Left ventricle myocardium superior (tissue), 1 donor: ENCODE measurements at regions not wholly inside any gene's neighbourhood (a gene's known extent, or its start where the extent isn't known, plus 50 kb on each side); places are given as distances from the start of the nearest gene placed in this dataset.

Source experiments
- ATAC-seq: fragments of 200-7000 bp; cut with Tn5 transposase; one replicate; pipeline ENCODE4 v1.9.1; 2020; ENCODE audit warnings: mild to moderate bottlenecking, moderate library complexity
- DNase-seq: peaks from one replicate; pipeline ENCODE4 v3.0.0-alpha.2; 2020
- intact Hi-C: fragments of 100-400 bp; cut with micrococcal nuclease; formaldehyde crosslinking; loops from one replicate; pipeline ENCODE4 v1.11.0; 2022
- donor health status: DM: no; HTN: yes; CAD: no; lungs with severe emphysema.

DNA sequence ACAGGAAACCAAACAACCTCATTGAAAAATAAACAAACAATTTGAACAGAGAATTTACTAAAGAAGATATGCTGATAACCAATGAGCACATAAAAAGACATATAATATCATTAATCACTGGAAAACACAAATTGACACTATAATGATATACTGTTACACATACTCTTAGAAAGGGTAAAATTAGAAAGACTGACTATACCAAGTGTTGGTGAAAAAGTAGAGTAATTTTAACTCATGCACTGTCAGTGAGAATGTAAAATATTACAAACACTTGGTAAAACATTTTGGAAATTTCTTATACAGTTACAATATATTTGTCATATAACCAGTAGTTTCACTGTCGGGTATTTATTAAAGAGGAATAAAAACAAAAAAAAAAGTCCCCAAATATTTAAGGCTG lies 1139.2 kb upstream of the GJE1 start:
- no peak for ATAC-seq
- intact Hi-C loops = no loop called here

DNA sequence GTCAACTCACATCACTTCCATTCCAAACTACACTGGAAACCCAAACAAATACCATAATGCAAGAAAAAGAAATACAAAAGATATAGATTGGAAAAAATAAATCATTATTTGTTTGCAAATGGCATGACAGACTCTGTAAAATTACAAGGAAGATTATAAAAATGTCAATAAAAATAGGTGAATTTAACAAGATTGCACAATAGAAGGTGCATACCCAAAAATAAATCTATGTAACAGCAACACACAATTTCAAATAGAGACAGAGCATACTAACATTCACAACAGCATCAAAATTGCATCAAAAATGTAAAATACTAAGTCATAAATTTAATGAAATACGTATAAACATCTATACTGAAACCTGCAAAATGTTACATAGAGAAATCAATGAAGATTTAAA lies 1140.0 kb upstream of the GJE1 start:
- intact Hi-C loops = no loop called here
- DNase-seq (no peak), ATAC-seq (no peak)

More for the DNA sequence above, 1139.2 kb upstream of the GJE1 start:
- DNase-seq = no peak

DNA sequence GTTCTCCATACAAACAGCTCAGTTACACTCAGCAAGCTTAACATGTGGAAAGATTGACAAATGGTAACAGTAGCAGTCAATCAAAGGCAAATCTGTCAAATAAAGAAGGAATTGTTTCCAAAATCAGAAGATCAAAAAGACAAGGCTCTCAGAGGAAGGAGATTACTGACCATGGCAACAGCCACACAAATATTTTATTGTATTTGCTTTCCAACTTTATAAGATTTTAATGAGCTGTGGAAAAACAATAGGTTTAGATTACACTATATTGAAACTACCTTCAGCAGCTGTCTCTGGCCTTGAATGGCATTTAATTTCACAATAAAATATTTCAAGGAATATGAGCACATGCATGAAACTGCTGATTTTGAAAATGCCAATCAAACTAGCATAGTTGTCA lies 1143.9 kb upstream of the GJE1 start:
- intact Hi-C loops = no loop called here
- DNase-seq (no peak), ATAC-seq (no peak)

DNA sequence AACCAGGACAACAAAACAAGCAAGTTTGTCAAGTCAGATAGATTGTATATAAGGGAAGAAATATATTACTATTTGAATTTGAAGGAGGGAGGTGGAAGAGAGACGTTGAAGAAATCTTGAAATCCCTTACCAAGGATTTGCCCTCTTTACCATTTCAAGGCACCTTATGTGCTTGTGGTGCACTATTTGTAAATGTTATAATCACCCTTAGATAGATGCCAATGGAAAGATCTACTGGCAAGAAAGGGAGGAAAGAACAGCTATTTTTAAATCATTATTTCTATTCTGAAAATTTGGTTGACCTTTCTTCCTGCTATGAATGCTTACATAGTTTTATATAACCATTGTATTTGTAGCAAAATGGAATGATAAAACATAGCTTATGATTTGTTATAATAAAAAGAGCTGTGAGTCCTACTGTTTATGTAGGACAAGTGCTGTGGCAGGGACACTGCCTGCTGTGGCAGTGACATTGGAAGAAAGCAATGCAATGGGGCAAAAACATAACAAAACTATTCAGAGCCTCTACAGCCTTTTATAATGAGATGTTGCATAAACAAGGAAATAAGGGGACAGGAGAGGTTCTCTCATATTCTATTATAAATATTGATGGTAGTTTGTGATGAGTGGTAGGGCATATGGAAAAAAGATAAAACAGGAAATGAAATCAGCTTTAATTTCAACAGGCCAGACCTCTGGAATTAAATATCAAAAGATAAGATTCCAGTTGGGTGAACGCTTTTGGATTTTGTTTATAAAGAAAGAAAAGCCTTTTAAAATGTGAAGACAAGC lies 1145.2 kb upstream of the GJE1 start:
- intact Hi-C loops = no loop called here
- no peak for DNase-seq
- ATAC-seq = peak; percentile 53

DNA sequence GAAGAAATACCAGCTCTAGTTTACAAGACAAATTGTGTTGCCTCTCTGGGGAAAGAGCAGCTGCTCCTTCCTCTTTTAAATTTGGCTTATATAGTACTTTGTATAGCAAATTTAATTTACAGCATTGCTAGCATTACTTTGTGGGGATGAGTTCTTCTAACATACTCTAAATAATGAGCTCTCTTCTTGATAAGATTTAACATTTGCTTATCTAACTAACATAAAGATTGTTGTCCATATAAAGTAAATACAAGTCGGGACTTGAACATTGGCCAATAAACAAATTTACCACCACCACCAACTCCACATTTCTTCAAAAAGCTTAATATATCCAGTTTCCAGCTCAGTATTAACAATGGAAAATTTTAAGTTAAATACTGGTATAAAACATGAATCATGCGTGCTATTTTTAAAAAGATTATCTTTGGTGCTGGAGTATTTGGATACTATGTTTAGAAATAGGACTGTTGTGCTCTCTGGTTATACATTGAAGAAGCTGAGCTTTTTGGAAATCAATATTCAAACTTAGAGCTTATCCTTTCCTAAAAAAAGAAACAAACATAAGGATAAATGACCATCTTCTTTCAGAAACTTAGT lies 1146.9 kb upstream of the GJE1 start:
- intact Hi-C loops = no loop called here
- DNase-seq (no peak), ATAC-seq (no peak)

DNA sequence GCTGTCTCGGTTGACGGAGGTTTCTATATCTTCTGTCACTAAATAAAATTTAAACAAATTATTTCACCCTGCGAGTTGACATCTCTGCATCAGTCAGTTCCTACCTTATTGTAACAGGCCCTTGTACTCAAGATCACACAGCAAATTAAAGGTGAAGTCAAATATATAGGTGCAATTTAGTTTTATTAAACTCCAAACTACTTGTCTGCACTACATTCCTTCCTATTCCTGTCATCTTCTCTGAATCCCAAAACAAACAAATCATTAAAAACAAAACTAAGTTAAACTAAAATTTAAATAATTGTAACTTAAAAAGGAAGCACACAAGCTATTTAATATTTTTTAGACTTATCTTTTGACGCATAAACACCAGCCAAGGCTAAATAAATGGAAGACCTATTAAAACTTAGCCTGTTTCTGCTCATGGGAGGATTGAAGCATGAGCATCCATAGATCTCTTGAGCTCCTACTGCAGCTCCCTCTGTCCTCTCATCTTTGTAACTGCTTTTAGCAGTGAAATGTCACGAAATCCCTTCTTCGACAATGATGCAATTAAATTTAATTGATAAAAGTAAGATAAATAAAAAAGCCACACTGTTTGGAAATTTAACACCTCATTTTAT lies 1152.3 kb upstream of the GJE1 start:
- intact Hi-C loops = no loop called here
- ATAC-seq (peak; percentile 38), DNase-seq (no peak)

DNA sequence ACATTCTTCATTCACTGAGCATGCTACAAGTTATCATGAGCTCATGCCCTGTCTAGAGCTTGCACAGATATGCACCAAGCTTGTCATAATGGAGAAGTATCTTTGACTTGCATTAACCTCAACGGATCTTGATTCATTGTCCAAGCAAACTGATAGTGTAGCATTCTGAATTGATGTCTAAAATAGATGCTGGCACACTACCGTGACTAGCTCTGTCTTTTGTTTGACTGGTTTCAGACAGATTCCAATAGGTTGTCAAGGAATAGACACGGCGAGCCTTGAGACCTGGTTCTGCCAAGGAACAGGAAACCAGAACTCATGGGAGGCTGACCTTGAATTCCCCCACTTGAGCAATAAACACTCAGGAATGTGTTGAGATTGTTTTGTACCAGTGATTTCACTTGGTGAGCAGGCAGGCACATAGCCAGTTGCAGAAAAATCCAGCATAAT lies 1153.1 kb upstream of the GJE1 start:
- ATAC-seq (peak; percentile 86), DNase-seq (peak; percentile 16)
- intact Hi-C loops = no loop called here

DNA sequence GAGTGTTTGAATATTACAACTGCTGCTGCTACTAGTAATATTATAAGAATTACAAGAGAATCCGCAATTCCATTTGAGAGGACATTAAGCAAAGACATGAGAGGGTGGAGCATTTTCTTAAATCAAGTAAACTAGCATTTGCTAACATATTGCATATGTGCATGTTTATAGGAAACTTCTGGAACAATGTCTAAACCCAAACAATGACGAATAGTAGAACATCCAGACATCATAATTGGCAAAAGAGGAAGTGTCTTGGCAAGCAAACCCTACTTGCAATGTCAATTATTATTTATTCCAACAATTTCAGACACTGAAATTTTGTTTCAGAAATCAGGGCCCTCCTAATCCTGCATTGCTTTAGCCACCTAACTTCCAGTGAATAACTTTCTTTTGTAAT lies 1155.3 kb upstream of the GJE1 start:
- no peak for ATAC-seq
- DNase-seq = no peak
- intact Hi-C loops = no loop called here

DNA sequence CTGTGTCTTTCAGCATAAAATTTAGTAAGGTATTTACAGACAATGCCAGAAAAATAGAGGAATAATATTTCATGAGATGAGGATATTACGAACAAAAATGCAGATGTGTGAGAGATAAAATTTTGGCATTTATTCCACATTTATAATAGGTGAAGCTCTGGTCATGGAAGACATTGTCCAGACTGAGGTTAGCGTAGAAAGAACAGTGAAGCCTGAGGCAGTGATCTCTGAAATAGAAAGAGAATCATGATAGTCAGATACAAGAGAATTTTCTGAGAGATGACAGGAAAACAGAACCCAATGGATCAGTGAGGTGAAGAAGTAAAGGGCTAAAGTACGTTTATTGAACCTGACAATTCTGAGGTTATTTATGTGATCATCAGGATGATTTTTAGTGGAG lies 1155.9 kb upstream of the GJE1 start:
- intact Hi-C loops = no loop called here
- no peak for DNase-seq
- no peak for ATAC-seq

DNA sequence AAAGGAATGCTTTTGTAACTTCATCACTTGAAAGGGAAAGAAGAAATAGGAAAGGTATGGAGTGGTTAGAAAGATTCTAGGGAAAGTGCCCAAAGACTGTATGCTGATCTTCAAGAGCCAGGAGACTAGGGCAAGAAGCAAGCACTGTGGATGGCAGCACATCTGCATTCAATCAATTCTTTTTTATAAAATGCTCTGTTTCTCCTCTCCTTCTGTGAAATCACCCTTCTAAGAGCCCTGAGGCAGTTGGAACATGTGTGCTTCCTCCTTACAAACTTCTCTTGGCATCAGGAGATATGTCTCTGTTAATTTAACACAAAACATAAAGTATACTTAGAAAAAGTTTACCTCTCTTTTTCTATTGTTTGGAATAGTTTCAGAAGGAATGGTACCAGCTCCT lies 1162.2 kb upstream of the GJE1 start:
- ATAC-seq (no peak), DNase-seq (no peak)
- intact Hi-C loops = no loop called here

DNA sequence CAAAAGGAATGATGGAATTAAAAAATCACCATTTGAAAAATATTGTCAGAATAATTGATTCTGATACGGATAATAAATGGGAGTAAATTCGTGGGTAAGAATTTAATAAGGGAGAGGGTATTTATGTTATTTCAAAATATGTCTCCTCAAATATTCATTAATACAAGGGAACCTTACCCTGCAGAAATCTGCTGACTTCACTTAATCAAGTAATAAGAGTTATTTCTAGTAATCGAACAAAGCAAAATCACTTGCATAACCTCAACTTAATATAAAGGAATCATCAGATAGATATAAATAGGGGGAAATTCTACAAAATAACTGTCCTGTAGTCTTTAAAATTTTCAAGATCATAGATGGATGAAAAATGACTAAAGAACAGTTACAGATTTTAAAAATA lies 1164.7 kb upstream of the GJE1 start:
- DNase-seq = no peak
- ATAC-seq = no peak
- intact Hi-C loops = no loop called here

DNA sequence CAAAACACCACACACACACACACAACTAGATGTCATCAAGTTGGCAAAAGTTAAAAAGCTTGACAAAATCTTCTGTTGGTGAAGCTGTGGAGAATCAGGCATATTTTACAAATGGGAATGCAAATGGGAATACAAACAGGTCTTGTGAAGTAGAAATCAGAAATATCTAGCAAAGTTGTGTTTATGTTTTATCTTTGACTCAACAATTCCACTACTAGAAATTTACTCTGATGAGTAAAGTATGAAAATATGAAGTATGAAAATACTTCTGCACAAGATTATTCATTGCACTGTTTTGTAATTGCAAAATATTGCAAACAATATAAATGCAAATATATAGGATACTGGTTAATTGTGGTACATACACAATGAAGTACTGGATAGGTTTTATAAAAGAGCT lies 1166.0 kb upstream of the GJE1 start:
- DNase-seq (no peak), ATAC-seq (no peak)
- intact Hi-C loops = no loop called here

DNA sequence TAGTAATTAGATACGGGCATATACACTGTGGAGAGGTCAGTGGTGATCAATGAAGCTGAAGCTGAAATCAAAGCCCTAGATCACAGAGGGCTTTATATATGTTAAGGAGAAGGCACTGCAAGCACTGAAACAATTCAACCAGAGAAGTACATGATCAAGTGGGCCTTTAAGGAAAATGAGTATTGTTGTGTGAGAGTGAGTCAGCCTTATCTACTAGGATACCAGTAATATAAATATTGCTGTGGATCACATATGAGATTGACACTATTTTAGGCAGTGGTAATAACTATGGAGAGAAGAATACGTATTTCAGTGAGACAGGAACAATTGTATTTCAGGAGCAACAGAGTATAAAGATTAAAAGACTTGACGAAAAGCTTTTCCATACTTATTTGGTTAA lies 1172.2 kb upstream of the GJE1 start:
- intact Hi-C loops = no loop called here
- no peak for DNase-seq
- ATAC-seq = no peak

DNA sequence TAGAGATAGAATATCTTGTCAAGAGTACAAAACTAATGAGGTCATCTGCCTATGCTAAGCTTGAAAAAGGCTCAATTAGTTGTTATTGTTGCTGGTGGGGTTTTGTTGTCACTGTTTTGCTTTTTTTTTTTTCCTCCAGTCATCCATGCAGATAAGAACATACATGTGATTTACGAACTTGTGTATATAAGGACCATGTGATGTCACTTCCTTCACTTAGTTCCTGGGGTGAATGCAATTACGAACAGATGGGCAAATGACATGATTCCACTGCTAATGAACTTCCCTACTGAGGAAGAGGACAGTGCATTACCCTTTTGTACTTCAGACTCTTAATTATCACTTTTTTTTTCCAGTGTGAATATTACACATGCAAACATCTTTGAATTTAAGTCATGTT lies 1175.3 kb upstream of the GJE1 start:
- ATAC-seq (no peak), DNase-seq (no peak)
- intact Hi-C loops = no loop called here

DNA sequence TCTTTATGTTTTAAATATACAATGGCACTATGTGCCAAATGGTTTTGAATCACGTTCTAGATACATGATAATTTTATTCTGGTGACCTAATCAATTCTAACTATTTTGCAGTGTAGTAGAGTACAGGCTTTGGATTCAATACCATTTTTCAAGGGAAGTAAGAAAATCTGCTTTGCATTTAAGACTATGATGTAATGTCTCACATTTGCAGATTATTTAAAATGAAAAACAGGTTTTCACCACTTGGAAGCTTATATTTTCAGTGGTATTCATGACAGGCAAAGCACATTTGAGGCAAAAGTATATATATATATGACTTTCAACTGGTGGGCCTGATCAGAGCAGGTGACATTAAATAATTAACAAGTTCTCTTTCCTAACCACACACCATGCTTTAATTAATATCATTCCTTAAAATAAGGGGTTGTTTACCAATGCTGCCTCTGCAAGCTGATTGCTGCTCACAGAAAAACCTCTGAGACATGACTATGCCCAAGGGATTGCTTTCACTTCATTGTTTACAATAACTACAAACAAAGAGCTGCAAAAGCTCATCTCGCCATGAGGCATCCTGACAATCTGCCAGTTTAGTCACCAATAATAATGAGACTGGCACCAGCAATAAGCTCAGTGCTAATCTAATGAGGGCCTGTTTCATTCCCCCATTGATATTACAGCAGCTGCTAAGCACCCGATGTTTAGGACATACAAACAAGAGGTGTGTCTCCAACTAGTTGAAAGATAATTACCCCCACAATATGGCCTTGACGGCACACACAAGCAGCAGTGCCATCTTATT lies 1176.0 kb upstream of the GJE1 start:
- ATAC-seq (no peak), DNase-seq (no peak)
- intact Hi-C loops = no loop called here

DNA sequence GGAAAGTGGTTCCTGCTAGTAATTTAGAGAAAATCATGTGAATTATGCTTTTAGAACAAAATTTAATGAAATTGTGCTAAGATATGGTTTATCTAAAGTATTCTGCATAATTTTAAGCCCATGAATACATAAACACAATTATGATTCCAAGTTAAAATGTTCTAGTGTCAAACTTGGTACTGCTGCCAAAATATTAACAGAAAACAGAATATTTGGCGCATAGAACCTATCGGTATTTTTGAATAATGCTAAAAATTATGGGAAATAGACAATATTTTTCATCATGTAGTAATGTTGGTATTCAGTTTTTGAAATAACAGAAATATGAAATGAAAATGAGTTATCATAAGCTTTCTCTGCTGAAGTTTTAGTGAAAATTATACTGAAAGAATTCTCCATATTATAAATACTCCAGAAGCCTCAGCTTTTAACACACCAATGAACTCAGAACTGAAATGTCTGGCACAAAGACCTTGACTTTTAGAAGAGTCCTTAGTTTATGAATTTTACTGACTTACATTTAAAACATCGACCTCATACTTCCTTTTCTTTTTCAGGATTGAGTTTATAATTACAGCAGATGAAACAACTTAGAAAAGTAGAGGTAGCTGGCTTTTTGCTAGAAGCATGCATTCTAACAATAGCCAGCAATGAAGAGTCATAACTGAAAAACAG lies 1192.3 kb upstream of the GJE1 start:
- DNase-seq (no peak), ATAC-seq (no peak)
- intact Hi-C loops = no loop called here

DNA sequence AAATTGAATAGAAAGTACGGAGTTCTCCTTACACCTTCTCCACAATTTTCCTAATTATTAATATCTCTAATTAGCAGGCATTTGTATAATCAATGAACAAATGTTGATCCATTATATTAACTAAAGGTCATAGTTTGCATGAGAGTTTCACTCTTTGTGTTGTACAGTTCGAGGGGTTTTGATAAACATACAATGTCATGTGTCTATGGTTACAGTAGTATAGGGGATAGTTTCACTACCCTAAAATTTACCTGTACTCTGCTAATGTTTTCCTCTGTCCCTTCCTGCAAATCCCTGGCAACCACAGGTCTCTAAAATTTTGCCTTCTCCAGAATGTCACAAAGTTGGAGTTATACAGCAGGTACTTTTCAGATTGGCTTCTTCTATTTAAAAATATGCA lies 1199.8 kb upstream of the GJE1 start:
- DNase-seq (no peak), ATAC-seq (no peak)
- intact Hi-C loops = no loop called here

DNA sequence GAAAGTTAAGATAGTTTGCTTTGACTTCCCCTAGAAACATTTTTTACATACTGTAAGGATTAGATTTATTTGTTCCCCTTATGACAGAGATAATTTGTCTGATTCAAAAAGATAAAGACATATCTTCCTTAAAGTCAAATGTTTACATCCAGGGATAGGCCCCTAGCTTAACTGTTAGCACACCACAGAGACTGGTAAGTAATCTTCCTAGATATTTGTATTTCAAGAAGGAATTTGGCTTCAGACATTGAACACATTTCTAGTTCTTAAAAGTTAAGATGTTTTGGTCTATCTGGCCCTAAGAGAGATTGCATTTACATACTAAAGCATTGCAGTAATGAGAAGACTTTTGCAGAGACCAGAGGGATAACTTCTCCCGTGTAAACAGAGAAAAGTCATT lies 1201.1 kb upstream of the GJE1 start:
- intact Hi-C loops = no loop called here
- ATAC-seq = no peak

DNA sequence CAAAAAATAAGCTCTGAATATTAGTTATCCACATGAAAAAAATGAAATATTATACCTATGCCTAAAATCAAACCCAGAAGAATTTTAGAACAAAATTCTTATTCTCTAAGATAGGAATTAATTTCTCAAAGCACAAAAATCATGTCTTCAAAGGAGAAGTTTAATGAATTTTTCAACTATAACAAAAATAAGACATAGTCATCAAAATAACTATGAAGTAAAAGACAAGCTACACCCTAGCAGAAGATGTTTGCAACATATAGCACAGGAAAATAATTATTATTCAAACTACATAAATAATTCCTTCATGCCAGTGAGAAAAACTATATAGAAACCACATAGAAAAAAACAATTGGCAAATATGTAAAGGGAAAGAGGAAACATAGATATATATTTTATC lies 1203.6 kb upstream of the GJE1 start:
- intact Hi-C loops = no loop called here
- no peak for ATAC-seq
- no peak for DNase-seq

More for the DNA sequence above, 1201.1 kb upstream of the GJE1 start:
- DNase-seq = no peak
